ENCODE measurements at regions not wholly inside any gene's neighbourhood (a gene's known extent, or its start where the extent isn't known, plus 50 kb on each side); places are given as distances from the start of the nearest gene placed in this dataset.

- ATAC-seq (ENCODE audit: low FRiP score in 2 of 2): no peak
- TF ChIP-seq CTCF (IDR thresholded peaks at IDR 0.05) (no peak), POLR2AphosphoS5 (IDR thresholded peaks at IDR 0.05) (no peak), POLR2A (IDR thresholded peaks at IDR 0.05) (no peak), EP300 (IDR thresholded peaks at IDR 0.05) (no peak)
- Histone ChIP-seq H3K36me3 (no peaks in the 10 kb centered on the region), H3K4me1 (peaks cover 0 to 5% (median 0%) of the 10 kb centered on the region in 4 donors), H3K27ac (no peak overlapping the region), H3K27me3 (no peaks in the 10 kb centered on the region), H3K4me3 (no peak overlapping the region), H3K9me3 (no peaks in the 10 kb centered on the region)
- no peak for DNase-seq
- 60 to 67% methylated on average over 1 of the region's 1 CpG for WGBS, 2 donors
Measured at GRCh38 chr1:82106672-82107071, 305.9 kb downstream of the ADGRL2 start.

GRCh38 chr1:82099170-82099569, 298.4 kb downstream of the ADGRL2 start:
- TF ChIP-seq EP300 (IDR thresholded peaks at IDR 0.05) (no peak), CTCF (IDR thresholded peaks at IDR 0.05) (no peak), POLR2A (IDR thresholded peaks at IDR 0.05) (no peak), POLR2AphosphoS5 (IDR thresholded peaks at IDR 0.05) (no peak)
- Histone ChIP-seq H3K4me1 (no peaks in the 10 kb centered on the region), H3K4me3 (no peak overlapping the region), H3K36me3 (no peaks in the 10 kb centered on the region), H3K27ac (no peak overlapping the region), H3K27me3 (no peaks in the 10 kb centered on the region), H3K9me3 (no peaks in the 10 kb centered on the region)
- 67 to 85% methylated on average over 1 of the region's 1 CpG for WGBS, 2 donors
- DNase-seq (no peak), ATAC-seq (ENCODE audit: low FRiP score in 2 of 2) (no peak)

- Histone ChIP-seq H3K4me1 (no peaks in the 10 kb centered on the region), H3K9me3 (no peaks in the 10 kb centered on the region), H3K4me3 (no peak overlapping the region), H3K27me3 (no peaks in the 10 kb centered on the region), H3K36me3 (no peaks in the 10 kb centered on the region), H3K27ac (no peak overlapping the region)
- TF ChIP-seq POLR2A (IDR thresholded peaks at IDR 0.05) (no peak), EP300 (IDR thresholded peaks at IDR 0.05) (no peak), POLR2AphosphoS5 (IDR thresholded peaks at IDR 0.05) (no peak), CTCF (IDR thresholded peaks at IDR 0.05) (no peak)
- WGBS, 2 donors: 85 to 90% methylated on average over 2 of the region's 2 CpGs
- DNase-seq (no peak), ATAC-seq (ENCODE audit: low FRiP score in 2 of 2) (no peak)
Measured at GRCh38 chr1:82094136-82094535, 293.4 kb downstream of the ADGRL2 start.

- no peak for TF ChIP-seq EP300 (IDR thresholded peaks at IDR 0.05)
- TF ChIP-seq POLR2A (IDR thresholded peaks at IDR 0.05): no peak
- no peak for TF ChIP-seq POLR2AphosphoS5 (IDR thresholded peaks at IDR 0.05)
- no peak for TF ChIP-seq CTCF (IDR thresholded peaks at IDR 0.05)
- H3K27ac ChIP-seq: no peak overlapping the region
- H3K4me3 ChIP-seq: no peak overlapping the region
- no peaks in the 10 kb centered on the region for H3K36me3 ChIP-seq
- H3K4me1 ChIP-seq: no peaks in the 10 kb centered on the region
- ATAC-seq (ENCODE audit: low FRiP score in 2 of 2) (no peak), DNase-seq (no peak)
- H3K27me3 ChIP-seq: no peaks in the 10 kb centered on the region
- no peaks in the 10 kb centered on the region for H3K9me3 ChIP-seq
- WGBS, 2 donors: 71 to 98% methylated on average over 2 of the region's 2 CpGs
Measured at GRCh38 chr1:82091729-82092128, 291.0 kb downstream of the ADGRL2 start.

- no peak for DNase-seq
- Histone ChIP-seq H3K4me3 (no peak overlapping the region), H3K27me3 (no peaks in the 10 kb centered on the region), H3K27ac (no peak overlapping the region), H3K36me3 (no peaks in the 10 kb centered on the region), H3K9me3 (no peaks in the 10 kb centered on the region), H3K4me1 (no peaks in the 10 kb centered on the region)
- ATAC-seq (ENCODE audit: low FRiP score in 2 of 2): no peak
- TF ChIP-seq EP300 (IDR thresholded peaks at IDR 0.05): no peak
- no peak for TF ChIP-seq POLR2AphosphoS5 (IDR thresholded peaks at IDR 0.05)
- TF ChIP-seq CTCF (IDR thresholded peaks at IDR 0.05): no peak
- TF ChIP-seq POLR2A (IDR thresholded peaks at IDR 0.05): no peak
- WGBS, 2 donors: 61 to 75% methylated on average over 3 of the region's 3 CpGs
Measured at GRCh38 chr1:82091265-82091664, 290.5 kb downstream of the ADGRL2 start.

Data from upper lobe of left lung (tissue), 6 donors.